B cell (primary cell): ENCODE measurements at regions not wholly inside any gene's neighbourhood (a gene's known extent, or its start where the extent isn't known, plus 50 kb on each side); places are given as distances from the start of the nearest gene placed in this dataset.

ENCODE experiments used
- EZH2 ChIP-seq: IDR thresholded peaks from 2 replicates; pipeline ENCODE4 v1.6.1; 2012; ENCODE audit warnings: borderline replicate concordance, low read depth, mild to moderate bottlenecking, moderate library complexity, low read length; ENCODE audit not compliant: insufficient read depth, poor library complexity, severe bottlenecking
- TF ChIP-seq, protein P1 (sequence below): fragments of 200-600 bp; IDR thresholded peaks from one replicate; pipeline ENCODE4 v1.8.0; 2022; ENCODE audit warnings: antibody characterized with exemption, mild to moderate bottlenecking

DNA sequence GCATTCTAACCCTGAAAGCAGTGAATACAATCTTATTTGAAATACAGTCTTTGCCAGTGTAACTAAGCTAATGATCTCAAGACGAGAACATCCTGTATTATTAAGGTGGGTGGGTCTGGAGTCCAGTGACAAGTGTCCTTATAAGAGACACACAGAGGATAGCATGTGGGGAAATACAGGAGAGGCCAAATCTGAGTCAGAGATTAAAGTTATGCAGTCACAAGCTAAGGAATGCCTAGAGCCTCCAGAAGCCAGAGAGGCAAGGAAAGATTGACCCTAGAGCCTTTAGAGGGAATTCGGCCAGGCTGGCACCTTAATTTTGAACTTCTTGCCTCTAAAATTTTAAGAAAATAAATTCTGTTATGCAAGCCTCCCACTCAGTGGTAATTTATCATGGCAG, 87.5 kb upstream of the HGF start:
- TF ChIP-seq EZH2, result no peak
- TF ChIP-seq, protein P1, sequence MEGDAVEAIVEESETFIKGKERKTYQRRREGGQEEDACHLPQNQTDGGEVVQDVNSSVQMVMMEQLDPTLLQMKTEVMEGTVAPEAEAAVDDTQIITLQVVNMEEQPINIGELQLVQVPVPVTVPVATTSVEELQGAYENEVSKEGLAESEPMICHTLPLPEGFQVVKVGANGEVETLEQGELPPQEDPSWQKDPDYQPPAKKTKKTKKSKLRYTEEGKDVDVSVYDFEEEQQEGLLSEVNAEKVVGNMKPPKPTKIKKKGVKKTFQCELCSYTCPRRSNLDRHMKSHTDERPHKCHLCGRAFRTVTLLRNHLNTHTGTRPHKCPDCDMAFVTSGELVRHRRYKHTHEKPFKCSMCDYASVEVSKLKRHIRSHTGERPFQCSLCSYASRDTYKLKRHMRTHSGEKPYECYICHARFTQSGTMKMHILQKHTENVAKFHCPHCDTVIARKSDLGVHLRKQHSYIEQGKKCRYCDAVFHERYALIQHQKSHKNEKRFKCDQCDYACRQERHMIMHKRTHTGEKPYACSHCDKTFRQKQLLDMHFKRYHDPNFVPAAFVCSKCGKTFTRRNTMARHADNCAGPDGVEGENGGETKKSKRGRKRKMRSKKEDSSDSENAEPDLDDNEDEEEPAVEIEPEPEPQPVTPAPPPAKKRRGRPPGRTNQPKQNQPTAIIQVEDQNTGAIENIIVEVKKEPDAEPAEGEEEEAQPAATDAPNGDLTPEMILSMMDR, result no peak
